LNCAP (cell line): ENCODE measurements at regions not wholly inside any gene's neighbourhood (a gene's known extent, or its start where the extent isn't known, plus 50 kb on each side); places are given as distances from the start of the nearest gene placed in this dataset.

ENCODE experiments used
- CTCF ChIP-seq: fragments of 450-650 bp; IDR thresholded peaks from 2 replicates; pipeline ENCODE4 v1.5.1; 2017; ENCODE audit warnings: mild to moderate bottlenecking

- TF ChIP-seq CTCF, result no peak
Measured at GRCh38 chr5:79876456-79876855, 114.6 kb downstream of the MTX3 start.

GRCh38 chr5:79875230-79875629 lies 115.8 kb downstream of the MTX3 start:
- TF ChIP-seq CTCF, result no peak

GRCh38 chr5:79873187-79873586 lies 117.9 kb downstream of the MTX3 start:
- TF ChIP-seq CTCF, result no peak

GRCh38 chr5:79872291-79872690 lies 118.8 kb downstream of the MTX3 start:
- TF ChIP-seq CTCF, result no peak

GRCh38 chr5:79871364-79872120 lies 119.5 kb downstream of the MTX3 start:
- no peak for TF ChIP-seq CTCF

- no peak for TF ChIP-seq CTCF
Measured at GRCh38 chr5:79868163-79868670, 122.8 kb downstream of the MTX3 start.

GRCh38 chr5:79865579-79865978 lies 125.5 kb downstream of the MTX3 start:
- no peak for TF ChIP-seq CTCF

- TF ChIP-seq CTCF, result no peak
Measured at GRCh38 chr5:79864364-79864763, 126.7 kb downstream of the MTX3 start.
